GM23248 (cell line): ENCODE measurements at regions not wholly inside any gene's neighbourhood (a gene's known extent, or its start where the extent isn't known, plus 50 kb on each side); places are given as distances from the start of the nearest gene placed in this dataset.

Experiments used
- DNase-seq: peaks from one replicate; pipeline ENCODE4 v3.0.0-alpha.2; 2015
- H2AFZ ChIP-seq: fragments of 200-600 bp; sonication (generic); 2 replicates; pipeline ENCODE4 v1.6.1; 2016; ENCODE audit warnings: antibody characterized with exemption
- H3F3A ChIP-seq: fragments of 200-600 bp; sonication (generic); 2 replicates; pipeline ENCODE4 v1.6.1; 2016; ENCODE audit warnings: mild to moderate bottlenecking, antibody characterized with exemption, mixed run types; ENCODE audit not compliant: insufficient read depth
- H3K27ac ChIP-seq: fragments of 200-600 bp; sonication (generic); 2 replicates; pipeline ENCODE4 v1.5.1; 2016; ENCODE audit warnings: mild to moderate bottlenecking
- H3K27me3 ChIP-seq: fragments of 200-600 bp; sonication (generic); replicated peaks from 2 replicates; pipeline ENCODE4 v1.6.1; 2016; ENCODE audit warnings: mild to moderate bottlenecking; ENCODE audit not compliant: insufficient read depth
- H3K36me3 ChIP-seq: fragments of 200-600 bp; sonication (generic); 2 replicates; pipeline ENCODE4 v1.6.1; 2016; ENCODE audit warnings: low read depth, mild to moderate bottlenecking
- H3K4me1 ChIP-seq: fragments of 200-600 bp; sonication (generic); 2 replicates; pipeline ENCODE4 v1.6.1; 2016; ENCODE audit warnings: mild to moderate bottlenecking; ENCODE audit not compliant: insufficient read depth
- H3K4me2 ChIP-seq: fragments of 200-600 bp; sonication (generic); one replicate; pipeline ENCODE4 v1.6.1; 2016; ENCODE audit warnings: mild to moderate bottlenecking; ENCODE audit not compliant: unreplicated experiment
- H3K4me3 ChIP-seq: fragments of 200-600 bp; sonication (generic); 2 replicates; pipeline ENCODE4 v1.5.1; 2016; ENCODE audit warnings: mild to moderate bottlenecking
- H3K79me2 ChIP-seq: fragments of 200-600 bp; sonication (generic); 2 replicates; pipeline ENCODE4 v1.6.1; 2016; ENCODE audit warnings: mild to moderate bottlenecking; ENCODE audit not compliant: insufficient read depth
- H3K9ac ChIP-seq: fragments of 200-600 bp; sonication (generic); 2 replicates; pipeline ENCODE4 v1.6.1; 2016; ENCODE audit warnings: mild to moderate bottlenecking
- H3K9me2 ChIP-seq: fragments of 200-600 bp; sonication (generic); 2 replicates; pipeline ENCODE4 v1.6.1; 2016; ENCODE audit warnings: mixed run types, mild to moderate bottlenecking, moderate library complexity; ENCODE audit not compliant: insufficient read depth
- H3K9me3 ChIP-seq: fragments of 200-600 bp; sonication (generic); one replicate; pipeline ENCODE4 v1.6.1; 2017; ENCODE audit warnings: low read depth
- H4K20me1 ChIP-seq: fragments of 200-600 bp; sonication (generic); 2 replicates; pipeline ENCODE4 v1.6.0; 2016; ENCODE audit not compliant: insufficient read depth
- EZH2 ChIP-seq: fragments of 200-600 bp; sonication (generic); IDR thresholded peaks from 2 replicates; pipeline ENCODE4 v1.6.1; 2018; ENCODE audit warnings: antibody characterized with exemption, mild to moderate bottlenecking; ENCODE audit not compliant: insufficient read depth, poor library complexity, severe bottlenecking
- EZH2phosphoT487 ChIP-seq: fragments of 200-600 bp; sonication (generic); IDR thresholded peaks from 2 replicates; pipeline ENCODE4 v1.6.1; 2018; ENCODE audit warnings: antibody characterized with exemption, moderate library complexity, mild to moderate bottlenecking, low read depth; ENCODE audit not compliant: insufficient read depth
- WGBS, 2 experiments: methylation state at CpG; one replicate each; pipeline ENCODE4 v1.1.6; 2015 to 2017; ENCODE audit warnings: low lambda C conversion rate in 2 of 2, low coverage in 1 of 2; ENCODE audit errors: missing lambda C conversion rate in 2 of 2; 5-methylcytosine and 5-hydroxymethylcytosine counted together
- in situ Hi-C: fragments of 300-500 bp; cut with MboI; formaldehyde crosslinking; loops from 2 replicates; pipeline ENCODE4 v1.15.0; 2020

GRCh38 chr14:23865502-23865901 is 88.1 kb upstream of the DHRS4 start:
- no peaks in the 10 kb centered on the region for H3K9me3 ChIP-seq
- H3K27me3 ChIP-seq: no peaks in the 10 kb centered on the region
- TF ChIP-seq EZH2phosphoT487 (no peak), EZH2 (no peak)
- H3K4me2 ChIP-seq: no peak overlapping the region
- no peaks in the 10 kb centered on the region for H3K9me2 ChIP-seq
- in situ Hi-C loops: no loop called here
- no peaks in the 10 kb centered on the region for H3K79me2 ChIP-seq
- H3K9ac ChIP-seq: no peak overlapping the region
- no peaks in the 10 kb centered on the region for H3K4me1 ChIP-seq
- 8 to 16% methylated on average over 2 of the region's 2 CpGs for WGBS, 2 experiments
- no peaks in the 10 kb centered on the region for H3F3A ChIP-seq
- no peaks in the 10 kb centered on the region for H4K20me1 ChIP-seq
- H2AFZ ChIP-seq: no peak overlapping the region
- no peak for DNase-seq
- H3K36me3 ChIP-seq: no peaks in the 10 kb centered on the region
- no peak overlapping the region for H3K27ac ChIP-seq
- H3K4me3 ChIP-seq: no peak overlapping the region

DNA sequence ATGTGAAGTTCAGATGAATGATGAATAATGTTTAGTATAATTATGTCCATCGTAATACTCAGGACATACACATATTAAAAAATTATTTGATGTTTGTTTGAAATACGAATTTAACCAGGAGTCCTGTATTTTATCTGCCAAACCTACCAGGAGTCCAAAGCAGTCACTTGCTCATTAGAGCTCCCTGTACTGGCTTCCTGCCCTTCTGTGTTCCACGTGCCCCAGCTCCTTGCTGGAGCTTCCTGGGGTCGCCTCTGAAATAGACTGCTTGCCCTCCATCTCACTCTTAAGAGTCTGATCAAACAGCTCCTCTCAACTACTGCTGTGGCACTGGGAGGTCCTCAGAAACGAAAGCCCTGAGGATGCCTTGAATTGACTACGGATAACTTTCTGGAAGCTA is 87.3 kb upstream of the DHRS4 start:
- H3F3A ChIP-seq: no peaks in the 10 kb centered on the region
- no peak overlapping the region for H3K4me2 ChIP-seq
- H3K4me3 ChIP-seq: no peak overlapping the region
- H4K20me1 ChIP-seq: no peaks in the 10 kb centered on the region
- no peak overlapping the region for H2AFZ ChIP-seq
- no peak overlapping the region for H3K9ac ChIP-seq
- in situ Hi-C loops: no loop called here
- WGBS, 2 experiments: 18 to 27% methylated on average over 6 of the region's 6 CpGs
- H3K27me3 ChIP-seq: no peaks in the 10 kb centered on the region
- TF ChIP-seq EZH2: no peak
- no peak for TF ChIP-seq EZH2phosphoT487
- no peaks in the 10 kb centered on the region for H3K79me2 ChIP-seq
- no peaks in the 10 kb centered on the region for H3K36me3 ChIP-seq
- no peak overlapping the region for H3K27ac ChIP-seq
- H3K4me1 ChIP-seq: no peaks in the 10 kb centered on the region
- no peaks in the 10 kb centered on the region for H3K9me2 ChIP-seq
- H3K9me3 ChIP-seq: no peaks in the 10 kb centered on the region
- no peak for DNase-seq

DNA sequence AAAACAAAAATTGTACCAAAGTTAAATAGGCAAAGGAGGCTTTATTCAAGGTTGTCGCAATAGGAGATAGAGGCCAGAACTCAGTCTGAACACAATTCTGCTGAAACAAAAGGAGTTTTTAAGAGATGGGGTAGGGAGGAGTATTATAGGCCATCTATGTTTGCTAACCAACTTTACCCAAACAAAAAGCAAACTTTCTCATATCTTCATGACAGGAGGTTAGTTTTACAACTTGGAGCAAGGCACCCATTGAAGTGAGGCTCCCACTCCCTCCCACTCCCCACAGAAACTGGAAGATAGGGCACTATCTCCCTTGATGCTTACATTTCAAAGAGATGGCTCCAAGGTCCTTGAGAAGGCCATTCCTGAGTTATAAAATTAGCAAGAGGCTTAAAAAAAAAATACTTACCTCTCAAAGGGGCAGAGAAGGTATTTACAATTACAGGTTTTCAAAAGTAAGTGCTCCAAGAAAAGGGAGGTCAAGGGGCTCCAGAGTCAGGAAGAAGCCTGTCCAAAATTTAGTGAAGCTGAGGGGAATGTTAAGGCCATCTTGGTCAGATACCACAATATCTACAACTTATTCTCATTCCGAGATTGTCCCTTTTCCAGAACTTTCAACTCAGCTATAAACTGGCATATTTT is 84.4 kb upstream of the DHRS4 start:
- Histone ChIP-seq H4K20me1 (no peaks in the 10 kb centered on the region), H3K27ac (no peak overlapping the region), H2AFZ (no peak overlapping the region), H3K4me3 (no peak overlapping the region), H3F3A (no peaks in the 10 kb centered on the region), H3K79me2 (no peaks in the 10 kb centered on the region), H3K9ac (no peak overlapping the region), H3K27me3 (no peaks in the 10 kb centered on the region; the same call in 1 of the 2 replicates), H3K36me3 (no peaks in the 10 kb centered on the region), H3K9me3 (no peaks in the 10 kb centered on the region), H3K9me2 (no peaks in the 10 kb centered on the region), H3K4me2 (no peak overlapping the region), H3K4me1 (no peaks in the 10 kb centered on the region)
- DNase-seq: no peak
- in situ Hi-C loops: no loop called here
- 36 to 42% methylated on average over 2 of the region's 2 CpGs for WGBS, 2 experiments
- no peak for TF ChIP-seq EZH2phosphoT487
- no peak for TF ChIP-seq EZH2

- no peak overlapping the region for H2AFZ ChIP-seq
- no peaks in the 10 kb centered on the region for H3K4me1 ChIP-seq
- 43 to 51% methylated on average over 3 of the region's 3 CpGs for WGBS, 2 experiments
- H3K79me2 ChIP-seq: no peaks in the 10 kb centered on the region
- H3K9me2 ChIP-seq: no peaks in the 10 kb centered on the region
- H3K4me3 ChIP-seq: no peak overlapping the region
- H3K36me3 ChIP-seq: no peaks in the 10 kb centered on the region
- TF ChIP-seq EZH2phosphoT487 (no peak), EZH2 (no peak)
- no peaks in the 10 kb centered on the region; the same call in 1 of the 2 replicates for H3K27me3 ChIP-seq
- no peaks in the 10 kb centered on the region for H3F3A ChIP-seq
- in situ Hi-C loops: no loop called here
- no peak overlapping the region for H3K4me2 ChIP-seq
- H3K9ac ChIP-seq: no peak overlapping the region
- no peaks in the 10 kb centered on the region for H4K20me1 ChIP-seq
- no peak for DNase-seq
- H3K9me3 ChIP-seq: no peaks in the 10 kb centered on the region
- H3K27ac ChIP-seq: no peak overlapping the region
Observed at GRCh38 chr14:23876160-23876750, 77.3 kb upstream of the DHRS4 start.
